ENCODE measurements at regions not wholly inside any gene's neighbourhood (a gene's known extent, or its start where the extent isn't known, plus 50 kb on each side); places are given as distances from the start of the nearest gene placed in this dataset.

DNA sequence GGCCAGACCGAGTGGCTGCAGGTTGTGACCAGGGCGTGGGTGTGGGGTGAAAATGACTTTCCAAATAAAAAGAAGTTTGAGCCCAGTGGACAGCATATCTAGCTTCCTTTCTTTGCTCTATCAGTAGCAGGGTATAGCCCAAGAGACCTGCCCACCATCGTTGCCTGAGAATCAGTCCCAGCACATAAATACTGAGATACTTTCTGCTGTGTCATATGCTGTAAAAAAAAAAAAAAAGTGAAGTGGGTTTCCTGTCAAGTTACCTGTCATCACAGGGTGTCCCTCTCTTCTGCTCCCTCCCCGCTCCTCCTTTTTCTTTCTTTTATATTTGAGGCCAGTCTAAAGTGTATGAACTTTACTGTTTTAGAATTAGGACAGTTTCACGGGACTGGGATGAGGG lies 330.3 kb upstream of the BOD1L1 start:
- Histone ChIP-seq H3K36me3 (no peaks in the 10 kb centered on the region), H3K4me1 (no peaks in the 10 kb centered on the region), H3K9me3 (no peaks in the 10 kb centered on the region), H3K27me3 (ENCODE audit: low read depth) (no peaks in the 10 kb centered on the region), H3K4me3 (no peak overlapping the region), H3K27ac (no peak overlapping the region)
- TF ChIP-seq CTCF (IDR thresholded peaks at IDR 0.05), result no peak
- DNase-seq (no peak), ATAC-seq (no peak)
- intact Hi-C loops (cut with DNase I), result no loop called here

- Histone ChIP-seq H3K27me3 (ENCODE audit: low read depth) (no peaks in the 10 kb centered on the region), H3K27ac (no peak overlapping the region), H3K4me1 (no peaks in the 10 kb centered on the region), H3K36me3 (no peaks in the 10 kb centered on the region), H3K9me3 (no peaks in the 10 kb centered on the region), H3K4me3 (no peak overlapping the region)
- no peak for ATAC-seq
- intact Hi-C loops (cut with DNase I), result no loop called here
- no peak for TF ChIP-seq CTCF (IDR thresholded peaks at IDR 0.05)
- no peak for DNase-seq
Observed at GRCh38 chr4:13963601-13964000, 336.1 kb upstream of the BOD1L1 start.

DNA sequence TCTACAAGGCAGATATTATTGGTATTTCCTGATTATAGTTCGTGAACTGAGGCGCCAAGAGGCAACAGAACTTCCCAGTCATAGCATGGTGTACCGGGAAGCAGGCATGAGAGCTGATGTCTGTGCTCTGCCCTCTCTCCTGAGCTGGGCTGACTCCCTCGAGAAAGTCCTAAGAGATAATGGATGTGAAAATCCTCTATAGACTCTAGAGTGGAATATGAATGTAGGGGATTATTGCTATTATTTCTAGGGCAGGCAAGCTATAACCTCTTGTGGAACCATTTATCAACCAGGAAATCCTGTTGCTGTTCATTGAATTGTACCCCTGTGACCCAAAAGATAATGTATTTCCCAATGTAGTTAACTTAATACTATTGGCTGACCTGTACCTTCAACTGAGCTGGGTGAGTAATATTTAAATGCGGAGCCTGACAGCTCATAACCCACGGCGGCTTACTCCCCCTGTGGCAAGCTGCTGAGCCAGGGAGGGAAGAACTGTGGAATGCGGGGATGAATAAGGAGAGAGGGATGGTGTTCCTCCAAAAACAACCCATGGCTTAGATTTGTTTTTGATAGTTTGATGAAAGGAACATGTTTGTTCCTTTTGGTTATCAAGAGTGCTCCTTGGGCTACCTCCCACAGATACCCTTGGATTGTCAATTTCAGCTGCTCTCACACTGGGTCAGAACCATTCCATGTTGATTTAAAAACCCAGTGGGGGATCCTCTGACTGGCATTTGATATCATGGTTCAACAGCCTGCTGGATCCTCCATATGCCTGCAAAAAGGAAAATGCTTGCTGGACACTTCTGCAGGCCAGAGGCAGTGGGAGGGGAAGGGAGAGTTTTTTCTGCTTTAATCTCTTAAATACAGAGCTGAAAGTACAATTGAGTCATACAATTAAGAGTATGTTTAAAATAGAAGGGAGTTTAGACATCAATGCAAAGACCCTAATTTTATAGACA lies 339.0 kb upstream of the BOD1L1 start:
- Histone ChIP-seq H3K9me3 (no peaks in the 10 kb centered on the region), H3K4me3 (no peak overlapping the region), H3K27ac (peak overlapping the region; percentile 6), H3K27me3 (ENCODE audit: low read depth) (no peaks in the 10 kb centered on the region), H3K36me3 (no peaks in the 10 kb centered on the region), H3K4me1 (no peaks in the 10 kb centered on the region)
- TF ChIP-seq CTCF (IDR thresholded peaks at IDR 0.05), result no peak
- intact Hi-C loops (cut with DNase I), result no loop called here
- no peak for DNase-seq
- peak in 1 of 2 donors; percentile 31 for ATAC-seq

- Histone ChIP-seq H3K9me3 (no peaks in the 10 kb centered on the region), H3K27me3 (ENCODE audit: low read depth) (no peaks in the 10 kb centered on the region), H3K4me1 (no peaks in the 10 kb centered on the region), H3K36me3 (no peaks in the 10 kb centered on the region), H3K4me3 (no peak overlapping the region), H3K27ac (no peak overlapping the region)
- intact Hi-C loops (cut with DNase I), result no loop called here
- ATAC-seq, result no peak
- no peak for TF ChIP-seq CTCF (IDR thresholded peaks at IDR 0.05)
- no peak for DNase-seq
Observed at GRCh38 chr4:13968723-13969122, 341.2 kb upstream of the BOD1L1 start.

GRCh38 chr4:13970349-13970748 lies 342.8 kb upstream of the BOD1L1 start:
- intact Hi-C loops (cut with DNase I), result no loop called here
- Histone ChIP-seq H3K4me3 (no peak overlapping the region), H3K36me3 (no peaks in the 10 kb centered on the region), H3K4me1 (no peaks in the 10 kb centered on the region), H3K27ac (no peak overlapping the region), H3K9me3 (no peaks in the 10 kb centered on the region), H3K27me3 (ENCODE audit: low read depth) (no peaks in the 10 kb centered on the region)
- no peak for TF ChIP-seq CTCF (IDR thresholded peaks at IDR 0.05)
- DNase-seq, result no peak
- peak in 1 of 2 donors; percentile 66 for ATAC-seq

Measured in lower lobe of right lung (tissue), 2 donors.